HL-60 (cell line): ENCODE measurements at regions not wholly inside any gene's neighbourhood (a gene's known extent, or its start where the extent isn't known, plus 50 kb on each side); places are given as distances from the start of the nearest gene placed in this dataset.

ENCODE experiments used
- DNase-seq, 2 experiments: peaks; one replicate each; pipeline ENCODE4 v3.0.0-alpha.2; 2010 to 2020; ENCODE audit warnings: low read depth in 1 of 2, low spot score in 1 of 2
- H3K27ac ChIP-seq: fragments of 250-450 bp; sonication (Bioruptor Pico); replicated peaks from 2 replicates; pipeline ENCODE4 v1.5.1; 2020; ENCODE audit warnings: mild to moderate bottlenecking, moderate library complexity
- H3K27me3 ChIP-seq: fragments of 250-450 bp; sonication (Bioruptor Pico); 2 replicates; pipeline ENCODE4 v1.5.1; 2021; ENCODE audit warnings: mild to moderate bottlenecking, moderate library complexity; ENCODE audit not compliant: insufficient read depth, poor library complexity, severe bottlenecking
- H3K4me3 ChIP-seq: replicated peaks from 2 replicates; pipeline ENCODE4 v1.5.1; 2011; ENCODE audit warnings: mild to moderate bottlenecking, control low read depth, low read length; ENCODE audit not compliant: insufficient read depth
- GABPA ChIP-seq: IDR thresholded peaks from 2 replicates; pipeline ENCODE4 v1.6.1; 2012; ENCODE audit warnings: low read depth
- POLR2AphosphoS5 ChIP-seq: IDR thresholded peaks from 2 replicates; pipeline ENCODE4 v1.6.1; 2012; ENCODE audit warnings: low read depth
- REST ChIP-seq: IDR thresholded peaks from 2 replicates; pipeline ENCODE4 v1.6.1; 2012; ENCODE audit warnings: low read depth; ENCODE audit not compliant: insufficient replicate concordance
- SPI1 ChIP-seq: IDR thresholded peaks from 2 replicates; pipeline ENCODE4 v1.6.1; 2012; ENCODE audit warnings: low read depth, mild to moderate bottlenecking, borderline replicate concordance
- TF ChIP-seq, protein P1 (sequence below): IDR thresholded peaks from one replicate; pipeline ENCODE4 v1.5.1; 2011; ENCODE audit warnings: low read length, control low read depth, inconsistent platforms; ENCODE audit not compliant: insufficient read depth

DNA sequence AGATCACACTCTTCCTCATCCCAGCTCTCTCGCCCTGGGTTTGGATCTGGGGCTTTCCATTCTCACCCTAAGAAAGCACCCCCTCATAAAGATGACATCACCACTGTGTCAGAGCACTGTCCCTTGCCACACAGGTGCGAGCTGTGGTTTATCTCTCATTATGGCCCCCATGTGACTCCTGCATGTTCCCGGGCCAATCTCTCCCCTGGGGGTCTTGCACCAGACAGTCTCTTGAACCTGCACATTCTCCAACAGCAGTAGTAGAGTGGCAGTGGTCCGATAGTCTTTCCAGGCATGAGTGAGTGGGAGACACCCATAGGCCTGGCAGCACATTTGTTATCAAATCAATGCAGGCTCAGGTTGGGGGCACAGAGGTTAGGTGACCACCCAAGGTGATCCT lies 130.5 kb downstream of the HRH4 start:
- Histone ChIP-seq H3K4me3 (no peak overlapping the region), H3K27ac (no peak overlapping the region), H3K27me3 (peaks cover 3% of the 10 kb centered on the region)
- TF ChIP-seq REST: no peak
- TF ChIP-seq SPI1: no peak
- TF ChIP-seq POLR2AphosphoS5: no peak
- TF ChIP-seq, protein P1, sequence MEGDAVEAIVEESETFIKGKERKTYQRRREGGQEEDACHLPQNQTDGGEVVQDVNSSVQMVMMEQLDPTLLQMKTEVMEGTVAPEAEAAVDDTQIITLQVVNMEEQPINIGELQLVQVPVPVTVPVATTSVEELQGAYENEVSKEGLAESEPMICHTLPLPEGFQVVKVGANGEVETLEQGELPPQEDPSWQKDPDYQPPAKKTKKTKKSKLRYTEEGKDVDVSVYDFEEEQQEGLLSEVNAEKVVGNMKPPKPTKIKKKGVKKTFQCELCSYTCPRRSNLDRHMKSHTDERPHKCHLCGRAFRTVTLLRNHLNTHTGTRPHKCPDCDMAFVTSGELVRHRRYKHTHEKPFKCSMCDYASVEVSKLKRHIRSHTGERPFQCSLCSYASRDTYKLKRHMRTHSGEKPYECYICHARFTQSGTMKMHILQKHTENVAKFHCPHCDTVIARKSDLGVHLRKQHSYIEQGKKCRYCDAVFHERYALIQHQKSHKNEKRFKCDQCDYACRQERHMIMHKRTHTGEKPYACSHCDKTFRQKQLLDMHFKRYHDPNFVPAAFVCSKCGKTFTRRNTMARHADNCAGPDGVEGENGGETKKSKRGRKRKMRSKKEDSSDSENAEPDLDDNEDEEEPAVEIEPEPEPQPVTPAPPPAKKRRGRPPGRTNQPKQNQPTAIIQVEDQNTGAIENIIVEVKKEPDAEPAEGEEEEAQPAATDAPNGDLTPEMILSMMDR: no peak
- no peak for TF ChIP-seq GABPA
- no peak for DNase-seq

GRCh38 chr18:24593401-24593800 lies 133.0 kb downstream of the HRH4 start:
- no peak overlapping the region for H3K27ac ChIP-seq
- no peak for DNase-seq
- no peak overlapping the region for H3K4me3 ChIP-seq
- peaks cover 8% of the 10 kb centered on the region for H3K27me3 ChIP-seq
- no peak for TF ChIP-seq REST
- TF ChIP-seq POLR2AphosphoS5: no peak
- TF ChIP-seq SPI1: no peak
- TF ChIP-seq GABPA: no peak
- TF ChIP-seq, protein P1: no peak

DNA sequence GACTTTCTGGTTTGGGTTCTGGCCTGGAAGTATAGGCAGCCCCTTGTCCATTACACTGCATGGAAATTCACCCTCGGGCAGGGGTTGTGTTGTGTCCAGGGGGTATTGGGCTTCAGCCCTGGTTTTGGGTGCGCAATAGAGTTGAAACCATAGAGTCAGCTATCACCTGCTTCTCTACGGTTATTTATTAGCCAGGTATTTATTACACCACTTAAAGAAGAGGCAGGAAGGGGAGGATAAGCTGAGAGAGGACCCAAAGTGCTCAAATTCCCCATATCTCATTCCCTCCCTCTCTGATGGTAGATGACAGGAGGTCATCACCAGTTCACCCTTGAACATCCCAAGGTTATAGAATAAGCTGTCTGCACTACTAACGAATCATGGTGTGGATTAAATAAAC lies 133.4 kb downstream of the HRH4 start:
- Histone ChIP-seq H3K27me3 (peaks cover 9% of the 10 kb centered on the region), H3K27ac (no peak overlapping the region), H3K4me3 (no peak overlapping the region)
- TF ChIP-seq GABPA (no peak), SPI1 (no peak), POLR2AphosphoS5 (no peak), REST (no peak)
- TF ChIP-seq, protein P1: no peak
- no peak for DNase-seq
